ENCODE measurements at regions not wholly inside any gene's neighbourhood (a gene's known extent, or its start where the extent isn't known, plus 50 kb on each side); places are given as distances from the start of the nearest gene placed in this dataset.
"Not testable (repeated sequence)": the region's sequence is repeated elsewhere in the genome, so short reads cannot be mapped to it uniquely, and the experiment has no call there.

DNA sequence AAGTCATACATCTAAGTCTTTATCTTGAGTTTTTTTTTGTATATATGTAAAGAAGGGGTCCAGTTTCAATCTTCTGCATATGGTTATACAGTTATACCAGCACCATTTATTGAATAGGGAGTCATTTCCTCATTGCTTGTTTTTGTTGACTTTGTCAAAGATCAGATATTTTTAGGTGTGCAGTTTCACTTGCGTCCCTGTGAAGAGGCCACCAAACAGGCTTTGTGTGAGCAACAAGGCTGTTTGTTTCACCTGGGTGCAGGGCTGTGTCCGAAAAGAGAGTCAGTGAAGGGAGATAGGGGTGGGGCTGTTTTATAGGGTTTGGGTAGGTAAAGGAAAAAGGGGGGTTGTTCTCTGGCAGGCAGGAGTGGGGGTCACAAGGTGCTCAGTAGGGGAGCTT, 663.2 kb upstream of the BCHE start:
- not testable (repeated sequence) for FAIRE-seq

GRCh38 chr3:166499636-166500035, 662.4 kb upstream of the BCHE start:
- FAIRE-seq, result no peak

- no peak for FAIRE-seq
Observed at GRCh38 chr3:166498446-166498845, 661.2 kb upstream of the BCHE start.

- no peak for FAIRE-seq
Observed at GRCh38 chr3:166489826-166490225, 652.6 kb upstream of the BCHE start.

DNA sequence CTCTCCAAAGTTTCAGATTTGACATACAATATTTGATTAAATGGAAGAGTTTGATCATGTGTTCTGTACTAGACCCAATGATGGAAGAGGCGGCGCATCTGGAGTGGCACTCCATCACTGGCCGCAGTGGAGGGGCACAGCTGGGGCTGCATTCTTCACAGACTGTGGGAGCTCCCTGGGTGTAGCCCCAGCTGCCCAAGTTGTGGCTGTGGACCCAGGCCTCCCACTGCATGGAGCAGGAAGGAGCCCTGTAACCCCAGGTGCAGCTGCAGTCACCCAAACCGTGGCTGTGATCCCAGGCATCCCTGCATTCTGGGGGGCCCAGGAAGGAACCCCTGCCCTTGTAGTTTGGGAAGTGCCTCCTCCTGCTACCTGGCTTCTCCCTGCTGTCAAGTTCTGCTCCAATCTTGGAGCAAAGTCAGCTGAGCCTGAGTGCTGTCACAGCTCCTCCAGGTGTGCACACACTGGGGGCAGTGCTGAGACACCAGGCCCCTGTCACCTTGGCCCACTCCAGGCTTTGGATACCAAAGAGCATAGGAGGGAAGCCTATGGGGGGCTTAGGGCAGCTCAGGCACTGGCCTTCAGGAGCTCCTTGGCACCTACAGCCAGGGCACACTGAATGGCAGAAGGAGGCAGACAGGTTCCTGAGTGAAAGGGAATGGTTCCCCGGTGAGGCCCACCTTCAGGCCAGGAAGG, 651.9 kb upstream of the BCHE start:
- no peak for FAIRE-seq

DNA sequence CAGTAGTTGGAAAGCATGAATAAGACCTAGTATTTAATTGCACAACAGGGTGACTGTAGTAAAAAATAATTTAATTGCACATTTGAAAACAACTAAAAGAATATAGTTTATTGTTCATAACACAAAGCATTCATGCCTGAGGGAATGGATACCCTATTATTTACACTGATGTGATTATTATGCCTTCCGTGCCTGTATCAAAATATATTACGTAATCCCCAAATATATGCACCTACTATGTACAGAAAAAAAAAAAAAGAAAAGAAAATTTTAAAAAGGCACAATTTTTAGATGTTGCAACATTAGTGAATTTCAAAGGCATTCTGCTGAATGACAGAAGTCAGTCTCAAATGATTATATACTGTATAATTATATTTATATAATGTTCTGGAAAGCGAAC, 647.2 kb upstream of the BCHE start:
- FAIRE-seq, result no peak

DNA sequence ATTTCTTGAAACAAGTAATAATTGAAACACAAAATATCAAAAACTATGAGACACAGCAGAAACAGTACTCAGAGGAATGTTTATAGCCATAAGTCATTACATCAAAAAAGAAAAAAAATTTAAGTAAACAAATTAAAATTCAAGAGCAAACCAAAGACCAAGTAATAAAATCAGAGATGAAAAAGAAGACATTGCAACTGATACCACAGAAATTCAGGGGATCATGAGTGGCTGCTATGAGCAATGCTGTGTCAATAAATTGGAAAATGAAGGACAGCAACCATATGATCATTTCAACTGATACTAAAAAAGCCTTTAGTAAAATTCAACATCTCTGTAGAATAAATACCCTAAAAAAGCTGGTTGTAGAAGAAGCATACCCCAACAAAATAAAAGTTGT, 644.1 kb upstream of the BCHE start:
- FAIRE-seq, result no peak

GRCh38 chr3:166478356-166478755, 641.1 kb upstream of the BCHE start:
- FAIRE-seq, result no peak

GRCh38 chr3:166473501-166473900, 636.3 kb upstream of the BCHE start:
- FAIRE-seq, result no peak

GRCh38 chr3:166472015-166472414, 634.8 kb upstream of the BCHE start:
- no peak for FAIRE-seq

GRCh38 chr3:166471074-166471767, 634.0 kb upstream of the BCHE start:
- FAIRE-seq, result no peak

DNA sequence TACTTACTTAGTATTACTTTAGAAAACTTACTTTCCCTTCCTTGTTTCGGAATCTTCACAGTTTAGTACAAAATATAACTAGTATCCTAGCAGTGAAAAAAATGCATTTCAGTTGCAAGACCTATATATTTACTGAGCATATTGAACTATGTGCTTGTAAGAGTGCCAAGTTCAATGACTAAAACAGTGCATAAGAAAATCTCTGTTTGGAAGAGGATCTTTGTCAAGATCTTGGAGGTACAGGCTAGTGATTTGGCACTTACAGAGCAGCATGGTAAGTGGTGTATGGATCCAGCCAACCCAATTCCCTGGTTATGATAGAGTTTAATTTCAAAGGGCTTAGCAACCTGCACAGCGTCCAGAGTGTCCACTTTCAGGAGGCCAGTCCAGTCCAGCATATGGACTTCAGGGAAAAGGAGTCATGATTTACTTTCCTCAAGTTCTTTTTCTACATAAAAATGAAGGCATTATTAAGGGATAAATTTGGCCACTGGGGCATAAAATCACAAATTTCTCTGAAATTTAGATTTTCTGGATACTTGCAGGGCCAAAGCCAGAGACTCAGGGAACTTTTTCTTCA, 625.8 kb upstream of the BCHE start:
- no peak for FAIRE-seq

GRCh38 chr3:166461626-166462025, 624.4 kb upstream of the BCHE start:
- FAIRE-seq, result no peak

DNA sequence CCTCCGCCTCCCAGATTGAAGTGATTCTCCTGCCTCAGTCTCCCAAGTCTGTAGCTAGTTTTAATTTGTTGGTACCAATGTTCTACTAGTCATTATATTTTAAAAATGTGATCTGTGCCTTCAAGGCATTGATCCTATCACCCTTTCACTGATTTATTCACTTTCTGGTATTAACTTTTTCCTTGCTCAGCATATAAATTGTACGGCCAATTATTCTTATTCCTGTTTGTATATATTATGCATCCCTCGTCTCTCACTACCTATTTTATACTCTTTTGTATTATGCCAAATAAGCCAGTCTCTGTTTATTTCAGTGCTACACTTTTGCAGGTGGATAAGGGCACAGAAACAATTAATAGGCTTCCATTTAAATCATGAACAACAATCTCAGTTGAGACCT, 620.2 kb upstream of the BCHE start:
- FAIRE-seq, result no peak

- no peak for FAIRE-seq
Observed at GRCh38 chr3:166456286-166456685, 619.1 kb upstream of the BCHE start.

GRCh38 chr3:166455744-166456143, 618.5 kb upstream of the BCHE start:
- no peak for FAIRE-seq

DNA sequence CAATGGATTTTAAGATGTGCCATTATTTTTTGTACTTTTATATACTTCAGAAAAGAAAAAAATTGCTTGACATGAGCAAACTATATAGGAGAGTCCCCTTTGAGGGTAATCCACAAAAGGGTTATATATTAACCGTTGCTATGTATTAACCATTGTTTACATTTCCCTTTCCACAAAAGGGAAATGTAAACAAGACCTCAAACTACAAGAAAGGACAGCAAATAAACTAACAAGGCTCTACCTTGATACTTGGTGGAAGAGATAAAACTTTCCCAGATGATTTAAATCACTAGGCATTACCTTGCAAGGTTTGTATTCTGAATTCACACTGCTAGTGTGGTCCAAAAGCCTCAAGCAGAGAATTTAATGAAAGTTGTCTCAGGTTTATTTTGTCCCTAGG, 616.3 kb upstream of the BCHE start:
- FAIRE-seq, result no peak

DNA sequence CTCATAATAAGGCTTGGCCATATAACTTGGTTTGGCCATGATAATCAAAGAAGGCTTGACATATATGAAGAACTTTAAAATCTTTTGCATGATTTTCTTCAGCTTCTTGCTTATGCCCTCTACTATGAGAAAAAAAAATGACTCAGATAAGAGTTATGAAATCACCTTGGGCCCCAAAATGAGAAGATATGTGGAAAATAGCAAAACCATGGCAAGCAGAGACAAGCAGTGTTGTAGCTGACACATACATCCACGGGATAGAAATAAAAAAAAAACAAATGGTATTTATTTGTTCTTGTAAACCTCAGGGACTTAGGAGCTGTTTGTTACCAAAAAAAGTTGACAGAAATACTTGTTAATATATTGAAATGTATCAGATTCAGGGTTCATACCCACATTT, 614.8 kb upstream of the BCHE start:
- FAIRE-seq, result no peak

- no peak for FAIRE-seq
Observed at GRCh38 chr3:166447513-166447912, 610.3 kb upstream of the BCHE start.

DNA sequence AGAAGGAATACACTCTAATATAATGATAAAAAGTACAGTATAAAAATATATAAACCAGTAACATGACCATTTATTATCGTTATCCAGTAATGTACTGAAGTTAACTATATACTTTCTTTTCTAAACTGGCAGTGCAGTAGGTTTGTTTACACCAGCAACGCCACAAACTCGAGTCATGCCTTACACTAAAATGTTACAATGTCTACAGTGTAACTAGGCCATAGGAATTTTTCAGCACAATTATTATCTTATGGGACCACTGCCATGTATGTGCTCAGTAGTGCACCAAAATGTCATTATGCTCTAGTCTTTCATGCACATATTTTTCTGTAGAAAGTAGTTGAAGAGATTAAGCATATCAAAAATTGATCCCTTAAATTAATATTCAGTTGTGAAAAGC, 609.8 kb upstream of the BCHE start:
- no peak for FAIRE-seq

DNA sequence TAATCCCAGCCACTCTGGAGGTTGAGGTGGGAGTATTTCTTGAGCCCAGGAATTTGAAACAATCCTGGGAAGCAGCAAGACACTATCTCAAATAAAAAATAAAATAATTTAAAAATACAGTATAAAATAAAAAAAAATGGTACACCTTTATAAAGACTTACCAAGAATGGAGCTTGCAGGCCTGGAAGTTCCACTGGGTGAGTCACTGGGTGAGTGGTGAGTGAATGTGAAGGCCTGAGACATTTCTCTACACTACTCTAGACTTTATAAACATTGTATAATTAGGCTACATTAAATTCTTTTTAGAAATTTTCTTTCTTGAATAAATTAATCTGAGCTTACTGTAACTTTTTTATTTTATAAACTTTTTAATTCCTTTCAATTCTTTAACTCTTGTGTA, 609.1 kb upstream of the BCHE start:
- no peak for FAIRE-seq

DNA sequence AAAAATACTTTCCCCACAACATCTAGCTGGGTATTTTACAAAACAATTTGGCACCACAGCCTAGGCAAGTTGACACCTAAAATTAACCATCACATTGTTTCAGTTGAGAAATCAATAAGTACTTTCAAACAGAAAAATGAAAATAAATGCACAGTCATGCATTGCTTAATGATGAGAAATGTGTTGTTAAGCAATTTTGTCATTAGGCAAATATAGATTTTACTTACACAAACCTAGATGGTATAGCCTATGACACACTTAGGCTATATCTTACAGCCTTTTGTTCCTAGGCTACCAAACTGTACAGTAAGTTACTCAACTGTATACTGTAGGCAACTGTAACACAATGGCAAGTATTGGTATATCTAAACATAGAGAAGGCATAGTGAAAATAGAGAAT, 608.6 kb upstream of the BCHE start:
- FAIRE-seq, result no peak

GRCh38 chr3:166444756-166445155, 607.5 kb upstream of the BCHE start:
- FAIRE-seq, result no peak

GRCh38 chr3:166444336-166444735, 607.1 kb upstream of the BCHE start:
- FAIRE-seq, result no peak

All from TTC549 (cell line).